ENCODE measurements at regions not wholly inside any gene's neighbourhood (a gene's known extent, or its start where the extent isn't known, plus 50 kb on each side); places are given as distances from the start of the nearest gene placed in this dataset.

GRCh38 chr4:3684546-3684945 is 81.6 kb upstream of the ADRA2C start:
- FAIRE-seq, result no peak
- no peak for DNase-seq (ENCODE audit: low read depth)
- no peaks in the 10 kb centered on the region for H3K27me3 ChIP-seq (ENCODE audit: control insufficient read depth, insufficient read depth, low read length)

GRCh38 chr4:3683744-3684421 is 82.3 kb upstream of the ADRA2C start:
- Histone ChIP-seq H3K27me3 (ENCODE audit: control insufficient read depth, insufficient read depth, low read length) (no peaks in the 10 kb centered on the region), H3K4me3 (ENCODE audit: low read depth, low read length) (no peak overlapping the region), H3K36me3 (ENCODE audit: control insufficient read depth, insufficient read depth, low read length) (no peaks in the 10 kb centered on the region)
- DNase-seq (ENCODE audit: low read depth) (no peak), FAIRE-seq (no peak)
- TF ChIP-seq, protein P1, sequence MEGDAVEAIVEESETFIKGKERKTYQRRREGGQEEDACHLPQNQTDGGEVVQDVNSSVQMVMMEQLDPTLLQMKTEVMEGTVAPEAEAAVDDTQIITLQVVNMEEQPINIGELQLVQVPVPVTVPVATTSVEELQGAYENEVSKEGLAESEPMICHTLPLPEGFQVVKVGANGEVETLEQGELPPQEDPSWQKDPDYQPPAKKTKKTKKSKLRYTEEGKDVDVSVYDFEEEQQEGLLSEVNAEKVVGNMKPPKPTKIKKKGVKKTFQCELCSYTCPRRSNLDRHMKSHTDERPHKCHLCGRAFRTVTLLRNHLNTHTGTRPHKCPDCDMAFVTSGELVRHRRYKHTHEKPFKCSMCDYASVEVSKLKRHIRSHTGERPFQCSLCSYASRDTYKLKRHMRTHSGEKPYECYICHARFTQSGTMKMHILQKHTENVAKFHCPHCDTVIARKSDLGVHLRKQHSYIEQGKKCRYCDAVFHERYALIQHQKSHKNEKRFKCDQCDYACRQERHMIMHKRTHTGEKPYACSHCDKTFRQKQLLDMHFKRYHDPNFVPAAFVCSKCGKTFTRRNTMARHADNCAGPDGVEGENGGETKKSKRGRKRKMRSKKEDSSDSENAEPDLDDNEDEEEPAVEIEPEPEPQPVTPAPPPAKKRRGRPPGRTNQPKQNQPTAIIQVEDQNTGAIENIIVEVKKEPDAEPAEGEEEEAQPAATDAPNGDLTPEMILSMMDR (IDR thresholded peaks at IDR 0.05; ENCODE audit: insufficient read depth, low read length, severe bottlenecking), result no peak

More at GRCh38 chr4:3684546-3684945, 81.6 kb upstream of the ADRA2C start:
- Histone ChIP-seq H3K36me3 (ENCODE audit: control insufficient read depth, insufficient read depth, low read length) (no peaks in the 10 kb centered on the region), H3K4me3 (ENCODE audit: low read depth, low read length) (no peak overlapping the region)
- TF ChIP-seq, protein P1 (IDR thresholded peaks at IDR 0.05; ENCODE audit: insufficient read depth, low read length, severe bottlenecking), result no peak

DNA sequence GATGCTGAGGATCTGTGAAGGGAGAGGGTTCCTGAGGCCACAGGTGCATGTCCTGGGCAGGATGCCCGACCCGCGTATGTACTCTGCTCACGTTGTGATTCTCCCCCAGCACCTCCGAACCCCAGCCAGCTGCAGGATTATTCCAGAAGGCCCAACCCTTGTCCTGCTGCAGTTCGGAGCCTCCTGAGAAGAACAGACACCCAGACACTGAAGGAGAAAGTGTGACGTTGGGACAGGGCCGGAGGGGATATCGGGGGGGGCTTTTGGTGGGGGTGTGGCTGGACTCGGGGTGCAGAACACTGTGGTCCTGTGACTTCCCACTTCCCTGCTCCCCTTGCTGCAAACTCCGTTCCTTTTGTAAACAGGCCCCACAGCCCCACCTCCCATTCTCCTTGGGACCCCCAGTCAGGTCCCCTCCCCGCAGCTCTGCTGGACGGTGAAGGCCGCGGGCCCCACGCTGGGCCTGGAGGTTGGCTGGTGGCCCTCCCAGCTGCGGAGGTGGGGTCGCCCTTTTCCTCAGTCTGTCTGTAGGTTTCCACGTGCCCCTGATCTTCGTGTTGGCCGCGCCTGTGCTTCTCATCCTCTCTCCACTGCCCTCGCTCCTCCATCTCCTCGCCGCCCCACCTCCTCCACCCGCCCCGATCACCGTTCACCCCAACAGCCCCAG is 83.0 kb upstream of the ADRA2C start:
- DNase-seq (ENCODE audit: low read depth) (no peak), FAIRE-seq (no peak)
- Histone ChIP-seq H3K27me3 (ENCODE audit: control insufficient read depth, insufficient read depth, low read length) (no peaks in the 10 kb centered on the region), H3K4me3 (ENCODE audit: low read depth, low read length) (no peak overlapping the region), H3K36me3 (ENCODE audit: control insufficient read depth, insufficient read depth, low read length) (no peaks in the 10 kb centered on the region)
- TF ChIP-seq, protein P1 (IDR thresholded peaks at IDR 0.05; ENCODE audit: insufficient read depth, low read length, severe bottlenecking), result no peak

DNA sequence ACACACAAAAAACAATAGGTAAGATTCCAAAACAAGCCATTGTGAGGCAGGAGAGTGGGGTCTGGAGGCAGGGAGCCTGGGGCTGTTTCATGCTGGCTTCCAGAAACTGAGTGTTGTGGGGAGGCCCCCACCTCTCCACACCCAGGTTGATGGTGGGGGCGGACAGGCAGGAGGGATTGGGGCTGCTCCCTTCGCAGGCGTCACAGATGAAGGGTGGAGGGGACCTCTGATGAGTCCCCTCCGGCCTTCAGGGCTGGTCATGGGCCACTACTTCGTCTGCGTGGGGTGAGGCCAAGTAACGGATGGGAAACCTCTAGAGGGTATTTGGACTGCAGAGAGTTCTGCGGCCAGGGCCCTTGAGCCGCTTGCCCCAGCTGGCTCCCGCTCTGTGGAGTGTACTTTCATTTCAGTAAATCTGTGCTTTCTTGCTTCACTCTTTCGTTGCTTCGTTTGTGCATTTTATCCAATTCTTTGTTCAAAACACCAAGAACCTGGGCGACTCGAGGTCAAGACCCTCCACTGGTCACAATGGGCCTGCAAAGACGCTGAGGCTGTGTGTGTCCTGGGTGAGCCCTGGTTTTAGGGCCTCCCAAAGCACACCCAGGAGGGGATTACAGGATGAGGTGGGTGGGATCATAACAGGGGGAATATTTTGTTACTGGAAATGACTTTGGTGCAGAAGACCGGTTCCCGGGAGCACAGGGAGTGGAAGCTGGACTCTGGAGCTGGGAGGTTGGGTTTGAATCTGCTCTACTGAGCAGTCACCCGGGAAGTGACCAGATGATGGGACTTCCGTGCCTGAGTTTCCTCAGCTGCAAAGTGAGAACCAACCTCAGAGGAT is 83.7 kb upstream of the ADRA2C start:
- FAIRE-seq, result no peak
- no peaks in the 10 kb centered on the region for H3K36me3 ChIP-seq (ENCODE audit: control insufficient read depth, insufficient read depth, low read length)
- H3K27me3 ChIP-seq (ENCODE audit: control insufficient read depth, insufficient read depth, low read length), result no peaks in the 10 kb centered on the region
- TF ChIP-seq, protein P1 (IDR thresholded peaks at IDR 0.05; ENCODE audit: insufficient read depth, low read length, severe bottlenecking), result no peak
- no peak for DNase-seq (ENCODE audit: low read depth)
- H3K4me3 ChIP-seq (ENCODE audit: low read depth, low read length), result no peak overlapping the region

GRCh38 chr4:3681191-3681590 is 85.0 kb upstream of the ADRA2C start:
- DNase-seq (ENCODE audit: low read depth) (no peak), FAIRE-seq (no peak)
- TF ChIP-seq, protein P1 (IDR thresholded peaks at IDR 0.05; ENCODE audit: insufficient read depth, low read length, severe bottlenecking), result no peak
- Histone ChIP-seq H3K27me3 (ENCODE audit: control insufficient read depth, insufficient read depth, low read length) (no peaks in the 10 kb centered on the region), H3K4me3 (ENCODE audit: low read depth, low read length) (no peak overlapping the region), H3K36me3 (ENCODE audit: control insufficient read depth, insufficient read depth, low read length) (no peaks in the 10 kb centered on the region)

Measured in bronchial epithelial cell (primary cell).